Left ventricle myocardium inferior (tissue), 1 donor: ENCODE measurements at regions not wholly inside any gene's neighbourhood (a gene's known extent, or its start where the extent isn't known, plus 50 kb on each side); places are given as distances from the start of the nearest gene placed in this dataset.

Experiments
- DNase-seq: peaks from one replicate; pipeline ENCODE4 v3.0.0-alpha.2; 2020
- H3K27ac ChIP-seq: fragments of 200-600 bp; replicated peaks from 2 replicates; pipeline ENCODE4 v1.8.0; 2021
- H3K27me3 ChIP-seq: fragments of 200-600 bp; 2 replicates; pipeline ENCODE4 v1.8.0; 2021; ENCODE audit warnings: low read depth
- H3K36me3 ChIP-seq: fragments of 200-600 bp; 2 replicates; pipeline ENCODE4 v1.8.0; 2021
- H3K4me1 ChIP-seq: fragments of 200-600 bp; 2 replicates; pipeline ENCODE4 v1.8.0; 2021
- H3K4me3 ChIP-seq: fragments of 200-600 bp; 2 replicates; pipeline ENCODE4 v1.8.0; 2021; ENCODE audit warnings: mild to moderate bottlenecking, moderate library complexity
- H3K9me3 ChIP-seq: fragments of 200-600 bp; replicated peaks from 2 replicates; pipeline ENCODE4 v1.8.0; 2021
- CTCF ChIP-seq: fragments of 200-600 bp; IDR thresholded peaks from 2 replicates; pipeline ENCODE4 v1.8.0; 2021; ENCODE audit warnings: antibody characterized with exemption, mild to moderate bottlenecking, borderline replicate concordance
- intact Hi-C: fragments of 100-400 bp; cut with micrococcal nuclease; formaldehyde crosslinking; loops from one replicate; pipeline ENCODE4 v1.11.0; 2022
- donor health status: DM: no; HTN: yes; CAD: no; lungs with severe emphysema.

GRCh38 chr2:15840148-15840547, 100.2 kb upstream of the MYCN start:
- Histone ChIP-seq H3K27me3 (no peaks in the 10 kb centered on the region), H3K27ac (no peak overlapping the region), H3K9me3 (peaks cover 4% of the 10 kb centered on the region), H3K4me1 (no peaks in the 10 kb centered on the region), H3K36me3 (no peaks in the 10 kb centered on the region), H3K4me3 (no peak overlapping the region)
- TF ChIP-seq CTCF = no peak
- intact Hi-C loops = no loop called here
- no peak for DNase-seq

GRCh38 chr2:15840969-15841368, 99.4 kb upstream of the MYCN start:
- H3K36me3 ChIP-seq = no peaks in the 10 kb centered on the region
- intact Hi-C loops = no loop called here
- peaks cover 4% of the 10 kb centered on the region for H3K9me3 ChIP-seq
- no peaks in the 10 kb centered on the region for H3K4me1 ChIP-seq
- H3K27ac ChIP-seq = no peak overlapping the region
- no peaks in the 10 kb centered on the region for H3K27me3 ChIP-seq
- H3K4me3 ChIP-seq = no peak overlapping the region
- DNase-seq = no peak
- TF ChIP-seq CTCF = no peak

- Histone ChIP-seq H3K9me3 (peaks cover 1% of the 10 kb centered on the region), H3K27ac (no peak overlapping the region), H3K4me3 (no peak overlapping the region), H3K4me1 (no peaks in the 10 kb centered on the region), H3K27me3 (no peaks in the 10 kb centered on the region), H3K36me3 (no peaks in the 10 kb centered on the region)
- no peak for DNase-seq
- no peak for TF ChIP-seq CTCF
- intact Hi-C loops = no loop called here
These were observed 98.4 kb upstream of the MYCN start for GRCh38 chr2:15841776-15842560.

- intact Hi-C loops = no loop called here
- DNase-seq = no peak
- no peak overlapping the region for H3K4me3 ChIP-seq
- H3K4me1 ChIP-seq = no peaks in the 10 kb centered on the region
- no peaks in the 10 kb centered on the region for H3K9me3 ChIP-seq
- no peak overlapping the region for H3K27ac ChIP-seq
- TF ChIP-seq CTCF = no peak
- no peaks in the 10 kb centered on the region for H3K36me3 ChIP-seq
- no peaks in the 10 kb centered on the region for H3K27me3 ChIP-seq
These were observed 97.3 kb upstream of the MYCN start for GRCh38 chr2:15842758-15843666.

- TF ChIP-seq CTCF = no peak
- DNase-seq = no peak
- no peaks in the 10 kb centered on the region for H3K4me1 ChIP-seq
- H3K4me3 ChIP-seq = no peak overlapping the region
- H3K27ac ChIP-seq = no peak overlapping the region
- no peaks in the 10 kb centered on the region for H3K36me3 ChIP-seq
- H3K9me3 ChIP-seq = peaks cover 2% of the 10 kb centered on the region
- intact Hi-C loops = no loop called here
- H3K27me3 ChIP-seq = no peaks in the 10 kb centered on the region
These were observed 96.0 kb upstream of the MYCN start for GRCh38 chr2:15844211-15844801.
